NCI-H1092 treated with DMSO at 0.1 percent for 48 hours (cell line): ENCODE measurements at regions not wholly inside any gene's neighbourhood (a gene's known extent, or its start where the extent isn't known, plus 50 kb on each side); places are given as distances from the start of the nearest gene placed in this dataset.
"Not testable (repeated sequence)": the region's sequence is repeated elsewhere in the genome, so short reads cannot be mapped to it uniquely, and the experiment has no call there.

ENCODE experiments used
- DNase-seq: peaks from one replicate; lab custom pipeline; 2025; lab: John Stamatoyannopoulos, UW

GRCh38 chr2:176854062-176854461 lies 358.5 kb upstream of the HNRNPA3 start:
- DNase-seq, result no peak

GRCh38 chr2:176854878-176855277 lies 357.7 kb upstream of the HNRNPA3 start:
- peak; percentile 15 for DNase-seq

- DNase-seq, result no peak
Observed at GRCh38 chr2:176856683-176857082, 355.9 kb upstream of the HNRNPA3 start.

GRCh38 chr2:176865336-176865735 lies 347.3 kb upstream of the HNRNPA3 start:
- no peak for DNase-seq

GRCh38 chr2:176872406-176872805 lies 340.2 kb upstream of the HNRNPA3 start:
- DNase-seq, result no peak

GRCh38 chr2:176873403-176873802 lies 339.2 kb upstream of the HNRNPA3 start:
- DNase-seq, result no peak

- no peak for DNase-seq
Observed at GRCh38 chr2:176876493-176877103, 336.0 kb upstream of the HNRNPA3 start.

GRCh38 chr2:176879426-176879995 lies 333.1 kb upstream of the HNRNPA3 start:
- peak; percentile 60 for DNase-seq

- not testable (repeated sequence) for DNase-seq
Observed at GRCh38 chr2:176882045-176882444, 330.5 kb upstream of the HNRNPA3 start.

- DNase-seq, result no peak
Observed at GRCh38 chr2:176885001-176885643, 327.5 kb upstream of the HNRNPA3 start.

- DNase-seq, result no peak
Observed at GRCh38 chr2:176885661-176886060, 326.9 kb upstream of the HNRNPA3 start.

GRCh38 chr2:176891105-176891504 lies 321.5 kb upstream of the HNRNPA3 start:
- DNase-seq, result no peak

- DNase-seq, result peak; percentile 22
Observed at GRCh38 chr2:176891857-176892256, 320.7 kb upstream of the HNRNPA3 start.

GRCh38 chr2:176892676-176893226 lies 319.8 kb upstream of the HNRNPA3 start:
- DNase-seq, result peak; percentile 73

GRCh38 chr2:176895158-176895557 lies 317.4 kb upstream of the HNRNPA3 start:
- no peak for DNase-seq

GRCh38 chr2:176902454-176902853 lies 310.1 kb upstream of the HNRNPA3 start:
- DNase-seq, result peak; percentile 34

GRCh38 chr2:176904053-176904452 lies 308.5 kb upstream of the HNRNPA3 start:
- not testable (repeated sequence) for DNase-seq

- no peak for DNase-seq
Observed at GRCh38 chr2:176907341-176907740, 305.3 kb upstream of the HNRNPA3 start.

- DNase-seq, result no peak
Observed at GRCh38 chr2:176910828-176911227, 301.8 kb upstream of the HNRNPA3 start.

GRCh38 chr2:176913955-176914354 lies 298.6 kb upstream of the HNRNPA3 start:
- no peak for DNase-seq

- no peak for DNase-seq
Observed at GRCh38 chr2:176914371-176914770, 298.2 kb upstream of the HNRNPA3 start.

- DNase-seq, result not testable (repeated sequence)
Observed at GRCh38 chr2:176922545-176922944, 290.0 kb upstream of the HNRNPA3 start.

GRCh38 chr2:176923205-176923604 lies 289.4 kb upstream of the HNRNPA3 start:
- no peak for DNase-seq
